ENCODE measurements at regions not wholly inside any gene's neighbourhood (a gene's known extent, or its start where the extent isn't known, plus 50 kb on each side); places are given as distances from the start of the nearest gene placed in this dataset.

GRCh38 chr4:67048530-67048929, 496.8 kb downstream of the CENPC start:
- TF ChIP-seq FOXA1 (IDR thresholded peaks at IDR 0.05) = no peak
- TF ChIP-seq FOXM1 (IDR thresholded peaks at IDR 0.05; ENCODE audit: borderline replicate concordance) = no peak
- no peak for TF ChIP-seq FOXK2 (IDR thresholded peaks at IDR 0.05)
- TF ChIP-seq TARDBP (IDR thresholded peaks at IDR 0.05) = no peak
- TF ChIP-seq BHLHE40 (IDR thresholded peaks at IDR 0.05; ENCODE audit: borderline replicate concordance) = no peak
- no peak for TF ChIP-seq ARNT (IDR thresholded peaks at IDR 0.05)
- no peak for TF ChIP-seq CTBP1 (IDR thresholded peaks at IDR 0.05; ENCODE audit: borderline replicate concordance)
- no peak for TF ChIP-seq HDGF (IDR thresholded peaks at IDR 0.05; ENCODE audit: borderline replicate concordance)
- no peak for TF ChIP-seq ELF4 (IDR thresholded peaks at IDR 0.05)
- no peak for TF ChIP-seq LEF1 (IDR thresholded peaks at IDR 0.05; ENCODE audit: borderline replicate concordance)
- no peak for TF ChIP-seq SUZ12 (IDR thresholded peaks at IDR 0.05)
- TF ChIP-seq SP1 (IDR thresholded peaks at IDR 0.05) = no peak
